ENCODE measurements at regions not wholly inside any gene's neighbourhood (a gene's known extent, or its start where the extent isn't known, plus 50 kb on each side); places are given as distances from the start of the nearest gene placed in this dataset.

DNA sequence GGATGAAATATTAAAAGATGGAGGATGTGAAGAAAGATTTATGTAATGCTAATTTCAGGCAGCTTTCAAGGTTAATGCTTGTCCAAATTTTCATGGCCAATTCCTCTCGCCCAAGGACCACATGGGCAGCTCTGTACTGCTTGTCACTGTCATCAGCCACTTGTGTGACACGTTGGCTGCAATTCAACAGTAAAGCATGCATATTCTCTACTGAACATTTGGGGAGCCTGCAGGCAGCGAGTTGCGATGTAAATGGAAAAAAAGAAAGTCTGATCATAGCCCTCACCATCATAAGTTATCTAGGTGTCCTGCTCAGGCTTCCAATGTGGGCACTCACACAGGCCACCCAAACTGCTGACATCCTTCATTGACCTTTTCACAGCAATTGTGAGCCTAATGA lies 1026.8 kb upstream of the NR2F2 start:
- TF ChIP-seq POLR2AphosphoS5 (IDR thresholded peaks at IDR 0.05; ENCODE audit: low read depth, low read length) (no peak), POLR2A (IDR thresholded peaks at IDR 0.05; ENCODE audit: low read depth, low read length) (no peak), TAF1 (IDR thresholded peaks at IDR 0.05; ENCODE audit: low read depth, low read length) (no peak), PAX5 (IDR thresholded peaks at IDR 0.05; ENCODE audit: insufficient read depth, low read length, severe bottlenecking) (no peak), POU2F2 (IDR thresholded peaks at IDR 0.05; ENCODE audit: low read depth, low read length) (no peak)

All from GM12891 (cell line).